Kidney (tissue), 13 donors: ENCODE measurements at regions not wholly inside any gene's neighbourhood (a gene's known extent, or its start where the extent isn't known, plus 50 kb on each side); places are given as distances from the start of the nearest gene placed in this dataset.
A peak's percentile ranks its signal among the peaks of the same experiment; 100 is the strongest.
"Not testable (repeated sequence)": the region's sequence is repeated elsewhere in the genome, so short reads cannot be mapped to it uniquely, and the experiment has no call there.

Experiments
- DNase-seq, 5 donors: peaks; one replicate each; pipeline ENCODE4 v3.0.0-alpha.2; 2013 to 2020
- FAIRE-seq: peaks from 2 replicates; lab custom pipeline; 2012; peaks lifted over from hg19 to GRCh38; lab: Jason Lieb, UNC
- H3K27ac ChIP-seq, 2 donors: one replicate each; pipeline ENCODE4 v1.7.0; 2013; ENCODE audit warnings: low read depth in 2 of 2, low read length in 2 of 2, inconsistent platforms in 1 of 2
- H3K27me3 ChIP-seq: one replicate; pipeline ENCODE4 v1.7.1; 2013; ENCODE audit warnings: low read length, inconsistent platforms; ENCODE audit not compliant: control insufficient read depth, insufficient read depth
- H3K36me3 ChIP-seq, 3 donors: one replicate each; pipeline versions ENCODE4 v1.7.0 to v1.7.1; 2013; ENCODE audit warnings: low read length in 3 of 3, control low read depth in 1 of 3, inconsistent platforms in 1 of 3; ENCODE audit not compliant: insufficient read depth in 3 of 3, control insufficient read depth in 2 of 3
- H3K4me1 ChIP-seq, 3 donors: one replicate each; pipeline versions ENCODE4 v1.7.0 to v1.7.1; 2013; ENCODE audit warnings: low read length in 3 of 3, inconsistent platforms in 1 of 3, low read depth in 1 of 3; ENCODE audit not compliant: control insufficient read depth in 2 of 3, insufficient read depth in 2 of 3
- H3K4me3 ChIP-seq, 3 donors: one replicate each; pipeline versions ENCODE4 v1.7.0 to v1.8.1; 2013; ENCODE audit warnings: low read length in 3 of 3, control low read depth in 1 of 3, inconsistent platforms in 1 of 3
- H3K9ac ChIP-seq, 3 donors: one replicate each; pipeline versions ENCODE4 v1.7.0 to v1.7.1; 2013; ENCODE audit warnings: low read length in 3 of 3, control low read depth in 1 of 3, inconsistent platforms in 1 of 3
- H3K9me3 ChIP-seq, 3 donors: one replicate each; pipeline versions ENCODE4 v1.7.0 to v1.7.1; 2013; ENCODE audit warnings: low read length in 3 of 3, control low read depth in 1 of 3, inconsistent platforms in 1 of 3; ENCODE audit not compliant: control insufficient read depth in 2 of 3, insufficient read depth in 1 of 3
- intact Hi-C: fragments of 100-400 bp; cut with DNase I; formaldehyde crosslinking; loops from one replicate; pipeline ENCODE4 v1.11.1; 2022
- TF ChIP-seq, protein P1 (sequence below): IDR thresholded peaks from 3 replicates; pipeline ENCODE4 v1.5.1; 2012; ENCODE audit warnings: mild to moderate bottlenecking, moderate library complexity, borderline replicate concordance; ENCODE audit not compliant: insufficient read depth; ENCODE audit errors: extremely low read depth
- donor health status: control.
- donor health status: control.
- donor health status: control.
- donor health status: control.
- donor health status: control.
- donor health status: DM: yes; HTN: yes; CAD: no.
- donor health status: Normal renal cell carcinoma (clear cell type).

DNA sequence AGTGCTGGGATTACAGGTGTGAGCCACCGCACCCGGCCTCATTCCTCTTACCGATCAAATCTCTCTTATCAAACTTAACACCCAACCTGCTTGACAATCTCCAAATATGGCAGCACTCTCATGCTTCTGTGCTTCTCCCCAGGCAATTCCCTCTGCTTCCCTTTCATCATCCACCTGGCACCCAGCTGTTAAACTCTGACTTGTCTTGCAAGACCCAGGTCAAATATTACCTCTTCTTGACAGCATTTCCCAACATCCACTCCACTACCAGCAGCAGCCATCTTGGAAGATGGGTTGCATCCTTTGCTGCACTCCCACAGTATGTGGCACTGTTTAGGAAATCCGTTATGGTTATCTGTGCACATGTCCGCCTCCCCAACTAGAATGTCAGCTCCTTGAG is 113.6 kb downstream of the ACTL7B start:
- H3K27me3 ChIP-seq: no peaks in the 10 kb centered on the region
- H3K27ac ChIP-seq: no peak overlapping the region
- H3K9ac ChIP-seq: no peak overlapping the region
- DNase-seq (no peak), FAIRE-seq (no peak)
- H3K9me3 ChIP-seq: peaks cover 0 to 3% (median 0%) of the 10 kb centered on the region in 3 donors
- peaks cover 0 to 15% (median 7%) of the 10 kb centered on the region in 3 donors for H3K4me1 ChIP-seq
- no peaks in the 10 kb centered on the region for H3K36me3 ChIP-seq
- TF ChIP-seq, protein P1, sequence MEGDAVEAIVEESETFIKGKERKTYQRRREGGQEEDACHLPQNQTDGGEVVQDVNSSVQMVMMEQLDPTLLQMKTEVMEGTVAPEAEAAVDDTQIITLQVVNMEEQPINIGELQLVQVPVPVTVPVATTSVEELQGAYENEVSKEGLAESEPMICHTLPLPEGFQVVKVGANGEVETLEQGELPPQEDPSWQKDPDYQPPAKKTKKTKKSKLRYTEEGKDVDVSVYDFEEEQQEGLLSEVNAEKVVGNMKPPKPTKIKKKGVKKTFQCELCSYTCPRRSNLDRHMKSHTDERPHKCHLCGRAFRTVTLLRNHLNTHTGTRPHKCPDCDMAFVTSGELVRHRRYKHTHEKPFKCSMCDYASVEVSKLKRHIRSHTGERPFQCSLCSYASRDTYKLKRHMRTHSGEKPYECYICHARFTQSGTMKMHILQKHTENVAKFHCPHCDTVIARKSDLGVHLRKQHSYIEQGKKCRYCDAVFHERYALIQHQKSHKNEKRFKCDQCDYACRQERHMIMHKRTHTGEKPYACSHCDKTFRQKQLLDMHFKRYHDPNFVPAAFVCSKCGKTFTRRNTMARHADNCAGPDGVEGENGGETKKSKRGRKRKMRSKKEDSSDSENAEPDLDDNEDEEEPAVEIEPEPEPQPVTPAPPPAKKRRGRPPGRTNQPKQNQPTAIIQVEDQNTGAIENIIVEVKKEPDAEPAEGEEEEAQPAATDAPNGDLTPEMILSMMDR: no peak
- intact Hi-C loops: no loop called here
- H3K4me3 ChIP-seq: no peak overlapping the region

DNA sequence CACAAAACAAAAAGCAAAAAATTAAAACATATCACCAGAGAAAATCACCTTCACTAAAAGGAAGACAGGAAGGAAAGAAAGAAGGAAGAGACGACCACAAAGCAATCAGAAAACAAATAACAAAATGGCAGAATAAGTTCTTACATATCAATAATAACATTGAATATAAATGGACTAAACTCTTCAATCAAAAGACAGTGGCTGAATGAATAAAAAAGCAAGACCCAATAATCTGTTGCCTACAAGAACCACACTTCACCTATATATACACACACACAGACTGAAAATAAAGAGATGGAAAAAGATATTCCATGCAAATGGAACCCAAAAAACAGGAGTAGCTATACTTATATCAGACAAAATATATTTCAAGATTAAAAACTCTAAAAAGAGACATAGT is 124.5 kb downstream of the ACTL7B start:
- intact Hi-C loops, H3K36me3 ChIP-seq, H3K27me3 ChIP-seq, H3K4me1 ChIP-seq, DNase-seq, H3K9me3 ChIP-seq, H3K27ac ChIP-seq, H3K4me3 ChIP-seq, H3K9ac ChIP-seq, FAIRE-seq: not testable (repeated sequence)

DNA sequence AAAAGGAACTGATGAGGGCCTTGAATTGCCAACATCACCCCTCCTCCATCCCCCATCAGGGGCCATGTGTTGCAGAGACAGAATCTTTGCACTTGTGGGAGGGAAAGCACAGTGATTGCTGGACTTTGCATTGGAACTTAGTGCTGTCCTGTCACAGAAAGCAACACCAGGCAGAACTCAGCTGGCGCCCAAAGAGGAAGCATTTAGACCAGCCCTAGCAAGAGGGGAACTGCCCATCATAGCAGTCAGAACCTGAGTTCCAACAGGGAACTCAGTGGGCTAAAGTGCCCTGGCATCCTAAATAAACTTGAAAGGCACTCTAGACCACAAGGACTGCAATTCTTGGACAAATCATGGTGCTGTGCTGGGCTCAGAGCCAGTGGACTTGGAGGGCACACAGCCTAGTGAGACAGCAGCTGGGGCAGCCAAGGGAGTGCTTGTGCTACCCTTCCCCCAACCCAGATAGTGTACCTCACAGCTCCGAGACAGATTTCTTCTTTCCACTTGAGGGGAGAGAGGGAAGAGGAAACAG is 128.1 kb downstream of the ACTL7B start:
- Histone ChIP-seq H3K4me1 (peaks cover 0 to 5% (median 0%) of the 10 kb centered on the region in 3 donors), H3K36me3 (no peaks in the 10 kb centered on the region), H3K9ac (no peak overlapping the region), H3K27me3 (no peaks in the 10 kb centered on the region), H3K9me3 (no peaks in the 10 kb centered on the region), H3K4me3 (no peak overlapping the region), H3K27ac (no peak overlapping the region)
- TF ChIP-seq, protein P1: no peak
- DNase-seq (peak in 1 of 5 donors; percentile 14), FAIRE-seq (no peak)
- intact Hi-C loops: no loop called here

DNA sequence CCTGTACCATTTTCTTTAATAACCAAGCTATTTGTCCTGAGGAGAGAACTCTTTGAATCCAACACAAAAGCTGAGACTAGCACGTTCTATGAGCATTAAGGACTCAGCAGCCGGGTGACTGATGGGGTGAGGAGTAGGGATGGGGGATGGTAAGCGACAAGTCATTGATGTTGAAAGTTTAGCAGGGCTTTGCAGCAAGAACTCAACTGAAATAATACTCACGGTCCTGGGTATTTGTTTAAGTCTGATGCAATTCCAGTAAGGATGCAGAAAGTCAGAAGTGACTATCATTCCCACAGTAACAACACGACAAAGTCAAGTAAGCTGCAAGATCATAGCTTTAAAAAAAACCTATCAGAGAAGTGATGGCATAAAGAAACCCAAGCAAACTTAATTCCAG is 131.1 kb downstream of the ACTL7B start:
- TF ChIP-seq, protein P1: no peak
- intact Hi-C loops: no loop called here
- DNase-seq: no peak
- peaks cover 0 to 5% (median 0%) of the 10 kb centered on the region in 3 donors for H3K4me1 ChIP-seq
- H3K36me3 ChIP-seq: no peaks in the 10 kb centered on the region
- no peaks in the 10 kb centered on the region for H3K9me3 ChIP-seq
- no peak for FAIRE-seq
- H3K27me3 ChIP-seq: no peaks in the 10 kb centered on the region
- H3K27ac ChIP-seq: no peak overlapping the region
- no peak overlapping the region for H3K9ac ChIP-seq
- H3K4me3 ChIP-seq: no peak overlapping the region
